Forelimb muscle (tissue), 1 donor: ENCODE measurements at regions not wholly inside any gene's neighbourhood (a gene's known extent, or its start where the extent isn't known, plus 50 kb on each side); places are given as distances from the start of the nearest gene placed in this dataset.
A peak's percentile ranks its signal among the peaks of the same experiment; 100 is the strongest.
"Not testable (repeated sequence)": the region's sequence is repeated elsewhere in the genome, so short reads cannot be mapped to it uniquely, and the experiment has no call there.

Source experiments
- DNase-seq: peaks from one replicate; pipeline ENCODE4 v3.0.0-alpha.2; 2013; ENCODE audit warnings: low read depth

- no peak for DNase-seq
Observed at GRCh38 chr15:31487811-31488436, 161.3 kb downstream of the KLF13 start.

GRCh38 chr15:31488437-31489204 is 162.0 kb downstream of the KLF13 start:
- peak; percentile 56 for DNase-seq

- DNase-seq, result no peak
Observed at GRCh38 chr15:31489281-31489680, 162.6 kb downstream of the KLF13 start.

DNA sequence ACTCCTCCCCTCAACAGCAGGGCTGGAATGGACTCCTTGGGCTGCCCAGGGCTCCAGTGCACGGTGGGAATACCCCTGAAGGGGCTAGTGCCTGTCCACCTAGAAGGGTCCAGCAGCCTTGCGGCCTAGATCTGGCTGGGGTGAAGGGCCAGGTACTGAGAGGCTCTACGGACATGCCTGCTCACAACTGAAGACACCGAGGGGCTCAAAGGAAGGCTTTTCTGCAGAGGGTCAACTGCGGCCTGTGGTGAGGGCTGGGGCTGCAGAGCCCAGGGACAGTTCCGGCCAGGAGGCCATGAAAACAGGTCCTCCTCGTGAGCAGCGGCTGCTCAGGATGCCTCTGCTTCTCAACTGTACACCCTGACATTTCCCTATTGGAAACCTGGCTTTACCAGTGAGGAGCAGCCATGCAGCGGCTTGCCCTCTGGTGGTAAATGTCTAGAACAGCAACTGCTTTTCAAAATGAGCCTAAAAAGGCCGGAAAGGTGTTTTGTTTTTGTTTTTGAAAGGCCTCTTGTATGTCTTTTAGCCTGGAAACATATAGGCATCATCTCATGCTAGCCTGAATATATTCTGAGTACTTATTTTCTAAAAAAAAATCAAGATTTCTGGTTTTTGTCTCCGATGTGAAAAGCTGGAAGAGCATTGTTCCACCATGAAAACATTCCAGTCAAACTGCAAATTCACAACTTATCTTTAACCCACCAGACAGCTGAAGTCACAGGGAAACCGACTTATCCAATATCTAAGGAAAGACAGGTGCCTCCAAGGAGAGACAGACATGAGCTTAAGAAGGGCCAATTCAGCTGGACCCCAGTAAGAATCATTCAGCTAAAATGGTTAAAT is 163.4 kb downstream of the KLF13 start:
- no peak for DNase-seq

- no peak for DNase-seq
Observed at GRCh38 chr15:31494786-31495185, 168.2 kb downstream of the KLF13 start.

- DNase-seq, result no peak
Observed at GRCh38 chr15:31495281-31495680, 168.6 kb downstream of the KLF13 start.

- no peak for DNase-seq
Observed at GRCh38 chr15:31497838-31498237, 171.2 kb downstream of the KLF13 start.

- DNase-seq, result no peak
Observed at GRCh38 chr15:31498329-31498728, 171.7 kb downstream of the KLF13 start.

GRCh38 chr15:31498756-31499155 is 172.1 kb downstream of the KLF13 start:
- no peak for DNase-seq

GRCh38 chr15:31499236-31499952 is 172.8 kb downstream of the KLF13 start:
- DNase-seq, result no peak

DNA sequence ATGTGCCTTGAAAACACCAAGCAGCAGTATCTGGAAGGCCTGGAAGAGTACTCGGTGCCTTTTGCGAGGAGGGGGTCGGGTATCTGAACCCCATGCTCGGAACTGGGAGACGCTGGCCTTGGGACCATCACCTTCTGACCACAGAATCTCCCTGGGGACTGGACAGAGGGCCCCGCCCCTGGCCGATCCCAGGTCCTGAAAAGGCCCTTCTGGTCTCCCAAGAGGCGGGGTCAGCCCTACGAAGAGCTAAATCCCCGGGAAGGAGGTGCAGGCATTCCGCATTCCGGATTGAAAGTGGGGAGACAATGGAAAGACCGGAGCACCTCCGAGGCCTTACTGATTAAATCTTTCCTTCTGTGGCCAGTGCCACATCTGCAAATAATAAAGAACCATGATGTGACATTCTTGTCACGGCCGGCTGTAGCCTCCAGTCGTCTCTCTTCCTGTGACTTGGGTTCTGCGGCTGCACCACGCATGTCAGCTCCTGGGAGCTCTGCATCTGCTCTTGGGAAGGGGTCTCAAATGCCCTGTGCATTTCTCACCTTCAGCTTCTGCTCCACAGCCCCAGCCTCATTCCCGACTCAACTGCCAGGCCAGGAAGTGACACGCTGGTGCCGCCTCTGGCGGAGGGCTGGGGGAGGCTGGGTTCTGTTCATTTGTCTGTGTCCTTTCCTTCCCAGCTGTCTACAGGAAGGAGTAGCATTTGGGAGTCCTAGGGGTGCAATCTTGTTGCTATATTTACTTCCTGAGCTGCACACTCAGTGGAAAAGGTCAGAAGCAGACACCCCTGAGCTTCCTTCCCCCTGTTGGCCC is 173.5 kb downstream of the KLF13 start:
- DNase-seq, result no peak

DNA sequence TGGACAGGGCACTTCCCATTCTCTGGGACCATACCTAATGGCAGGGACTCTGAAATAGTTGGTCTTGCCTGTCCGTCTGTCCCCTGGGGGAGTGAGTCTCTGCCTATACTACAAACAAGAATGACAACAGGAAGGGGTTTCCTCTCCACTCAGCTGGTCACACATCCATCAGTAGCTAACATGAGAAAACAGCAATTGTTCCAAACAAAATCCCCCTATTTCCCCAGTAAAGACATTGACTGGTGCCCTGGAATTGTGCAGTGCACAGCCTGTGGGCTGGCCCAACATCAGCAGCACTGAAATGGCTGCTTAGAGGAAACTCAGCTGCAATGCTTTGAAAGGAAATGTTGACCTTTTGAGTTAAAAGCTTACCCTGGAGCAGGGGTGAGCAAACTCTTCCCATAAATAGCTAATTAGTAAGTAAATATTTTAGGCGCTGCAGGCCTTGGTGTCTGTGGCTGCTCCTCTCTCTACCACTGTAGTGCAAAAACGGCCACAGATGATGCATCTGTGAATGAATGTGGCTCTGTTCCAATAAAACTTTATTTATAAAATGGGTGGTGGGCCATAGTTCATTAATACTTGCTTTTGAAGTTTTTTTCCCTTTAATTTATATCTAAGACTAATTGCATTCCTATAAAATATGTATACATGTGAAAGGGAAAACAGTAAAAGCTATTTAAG is 174.3 kb downstream of the KLF13 start:
- no peak for DNase-seq

DNA sequence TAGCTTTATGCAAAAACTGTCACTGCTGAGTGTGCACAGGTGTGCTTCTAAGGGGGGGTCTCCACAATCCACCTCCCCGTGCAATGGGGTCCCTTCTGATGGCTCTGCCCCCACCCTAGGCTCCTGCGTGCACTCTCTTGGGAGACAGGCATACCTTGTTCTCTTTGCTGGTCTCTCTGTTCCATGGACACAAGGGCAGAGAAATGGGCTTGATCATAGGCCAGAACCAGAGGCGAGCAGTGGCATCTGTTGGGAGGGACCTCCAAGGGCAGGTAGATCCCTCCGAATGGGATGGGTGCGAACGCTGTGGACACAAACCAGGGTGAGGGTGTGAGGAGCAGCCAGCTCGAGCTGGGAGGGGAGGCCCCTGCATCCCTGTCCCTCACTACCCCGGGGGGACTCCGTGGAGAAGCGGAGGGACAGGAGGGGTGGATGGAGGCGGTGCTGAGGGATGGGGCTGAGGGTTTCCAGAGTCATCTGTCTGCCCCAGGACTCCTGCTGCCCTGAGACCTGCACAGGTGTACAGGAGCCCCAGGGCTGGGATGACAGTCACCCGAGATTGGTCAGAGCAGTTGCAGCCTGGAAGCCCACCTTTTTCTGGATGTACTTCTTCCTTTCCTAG is 175.0 kb downstream of the KLF13 start:
- DNase-seq, result no peak

- DNase-seq, result no peak
Observed at GRCh38 chr15:31502541-31503229, 176.1 kb downstream of the KLF13 start.

DNA sequence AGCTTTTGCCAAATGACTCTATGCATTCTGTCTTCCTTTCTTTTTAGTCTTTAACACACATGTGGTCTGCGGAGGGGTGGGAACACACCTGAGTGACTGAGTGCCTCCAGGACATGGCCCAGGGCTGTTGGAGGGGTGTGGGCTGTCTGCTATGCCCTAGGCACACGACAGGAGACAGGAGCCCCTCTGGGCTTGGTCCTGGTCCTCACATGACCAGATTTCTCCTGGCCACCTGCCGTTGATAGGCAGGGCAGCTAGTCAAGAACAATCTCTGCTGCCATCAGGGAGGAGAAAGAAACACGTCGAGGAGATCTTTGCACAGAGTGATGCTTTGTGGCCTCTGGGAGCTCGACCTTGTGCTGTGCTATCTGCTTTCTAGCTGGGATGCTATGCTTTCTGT is 176.6 kb downstream of the KLF13 start:
- DNase-seq, result no peak

GRCh38 chr15:31503758-31504461 is 177.3 kb downstream of the KLF13 start:
- DNase-seq, result no peak

GRCh38 chr15:31504462-31504839 is 177.8 kb downstream of the KLF13 start:
- no peak for DNase-seq

- DNase-seq, result not testable (repeated sequence)
Observed at GRCh38 chr15:31507573-31507972, 180.9 kb downstream of the KLF13 start.

DNA sequence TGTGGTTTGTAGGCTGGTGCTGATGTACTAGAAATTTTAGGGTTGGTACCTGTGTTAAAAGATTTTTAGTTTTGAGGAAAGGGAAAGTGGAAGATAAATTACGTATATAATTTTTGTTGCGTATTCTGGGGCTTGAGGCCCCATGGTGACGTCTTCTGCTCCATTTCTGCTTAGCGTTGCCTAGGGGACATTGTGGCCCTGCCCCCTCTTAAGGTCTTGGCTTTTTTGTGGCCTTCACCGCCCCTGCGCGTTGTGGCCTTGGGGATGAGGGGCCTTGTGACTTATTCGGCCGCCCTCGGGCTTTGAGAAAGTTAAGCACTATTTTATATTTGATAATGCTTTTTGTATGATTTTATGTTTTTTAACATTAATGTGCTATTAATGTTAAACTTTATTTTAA is 182.0 kb downstream of the KLF13 start:
- no peak for DNase-seq
